GM23248 (cell line): ENCODE measurements at regions not wholly inside any gene's neighbourhood (a gene's known extent, or its start where the extent isn't known, plus 50 kb on each side); places are given as distances from the start of the nearest gene placed in this dataset.

ENCODE experiments used
- EZH2 ChIP-seq: fragments of 200-600 bp; sonication (generic); IDR thresholded peaks from 2 replicates; pipeline ENCODE4 v1.6.1; 2018; ENCODE audit warnings: antibody characterized with exemption, mild to moderate bottlenecking; ENCODE audit not compliant: insufficient read depth, poor library complexity, severe bottlenecking
- EZH2phosphoT487 ChIP-seq: fragments of 200-600 bp; sonication (generic); IDR thresholded peaks from 2 replicates; pipeline ENCODE4 v1.6.1; 2018; ENCODE audit warnings: antibody characterized with exemption, moderate library complexity, mild to moderate bottlenecking, low read depth; ENCODE audit not compliant: insufficient read depth

GRCh38 chr12:113680868-113681267 is 209.2 kb upstream of the LHX5 start:
- no peak for TF ChIP-seq EZH2
- TF ChIP-seq EZH2phosphoT487 = no peak
